CD4-positive, alpha-beta T cell treated with Interleukin-4 for 1 hour (primary cell): ENCODE measurements at regions not wholly inside any gene's neighbourhood (a gene's known extent, or its start where the extent isn't known, plus 50 kb on each side); places are given as distances from the start of the nearest gene placed in this dataset.

Experiments
- DNase-seq, 2 donors: peaks; one replicate each; pipeline ENCODE4 v3.0.0-alpha.2; 2020 to 2022

GRCh38 chr12:20967756-20968155 is 157.3 kb downstream of the SLCO1B3 start:
- DNase-seq, result no peak

- no peak for DNase-seq
These were observed 159.3 kb downstream of the SLCO1B3 start for GRCh38 chr12:20969766-20970165.

- peak in 1 of 2 donors; percentile 14 for DNase-seq
These were observed 145.6 kb upstream of the SLCO1B1 start for GRCh38 chr12:20985399-20985798.

- DNase-seq, result no peak
These were observed 129.2 kb upstream of the SLCO1B1 start for GRCh38 chr12:21001778-21002177.

- no peak for DNase-seq
These were observed 105.3 kb upstream of the SLCO1B1 start for GRCh38 chr12:21025656-21026055.

- DNase-seq, result no peak
These were observed 104.7 kb upstream of the SLCO1B1 start for GRCh38 chr12:21026302-21026701.

GRCh38 chr12:21054334-21054733 is 76.7 kb upstream of the SLCO1B1 start:
- no peak for DNase-seq

- DNase-seq, result no peak
These were observed 65.1 kb upstream of the SLCO1B1 start for GRCh38 chr12:21065845-21066244.

GRCh38 chr12:21073129-21073528 is 57.9 kb upstream of the SLCO1B1 start:
- no peak for DNase-seq

- DNase-seq, result no peak
These were observed 57.1 kb upstream of the SLCO1B1 start for GRCh38 chr12:21073822-21074460.
